ENCODE measurements at regions not wholly inside any gene's neighbourhood (a gene's known extent, or its start where the extent isn't known, plus 50 kb on each side); places are given as distances from the start of the nearest gene placed in this dataset.

DNA sequence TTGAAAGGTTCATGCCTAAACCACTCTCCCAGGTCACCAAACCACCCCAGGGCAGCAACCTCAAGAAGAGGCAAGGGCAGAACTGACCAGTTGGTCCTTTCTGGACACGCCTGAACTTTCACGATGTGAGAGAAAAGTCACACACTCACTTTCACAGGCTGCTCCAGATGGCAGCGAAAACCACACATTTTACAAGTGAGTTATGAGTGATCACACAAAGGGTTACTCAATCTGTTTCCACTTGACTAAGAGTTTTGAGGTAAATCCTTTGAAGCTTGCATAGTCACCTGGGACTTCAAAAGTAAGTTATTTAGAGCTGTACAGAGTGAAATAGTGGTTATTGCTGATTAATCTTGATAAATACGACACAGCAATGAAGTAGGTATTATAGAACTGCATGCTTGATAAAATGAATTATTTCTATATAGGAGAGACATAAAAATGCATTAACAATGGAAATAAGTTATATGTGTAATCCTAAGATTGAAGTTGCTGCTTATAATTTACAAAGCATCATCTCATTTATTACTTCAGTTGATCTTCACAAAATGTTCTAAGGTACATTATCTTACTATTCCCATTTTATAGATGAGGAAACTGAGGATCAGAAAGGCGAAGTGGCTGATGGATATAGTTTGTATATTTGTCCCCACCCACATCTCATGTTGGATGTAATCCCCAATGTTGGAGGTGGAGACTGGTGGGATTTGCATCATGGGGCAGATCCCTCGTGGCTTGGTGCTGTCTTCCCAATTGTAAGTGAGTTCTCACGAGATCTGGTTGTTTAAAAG, 103.0 kb upstream of the KLF3 start:
- intact Hi-C loops (cut with micrococcal nuclease), result no loop called here
- no peak for DNase-seq
- no peak for ATAC-seq (ENCODE audit: low read depth)
- peaks cover 0 to 3% of the 10 kb centered on the region in 2 donors for H3K4me1 ChIP-seq (ENCODE audit: control insufficient read depth in 2 of 2, insufficient read depth in 2 of 2, low read length in 2 of 2)
- no peak overlapping the region for H3K4me2 ChIP-seq (replicated peaks; ENCODE audit: low read depth, low read length, poor library complexity, severe bottlenecking)
- ChIA-PET CTCF (no interaction called here), POLR2A (no interaction called here)
- no peak overlapping the region for H3K9ac ChIP-seq (ENCODE audit: low read length)
- no peaks in the 10 kb centered on the region for H4K20me1 ChIP-seq (ENCODE audit: control insufficient read depth, insufficient read depth, low read length, poor library complexity, severe bottlenecking)
- H3K4me3 Mint-ChIP-seq, result no peak overlapping the region
- no peaks in the 10 kb centered on the region for H3K27me3 ChIP-seq (replicated peaks in 1 of 4; ENCODE audit: control extremely low read depth in 1 of 4, control insufficient read depth in 3 of 4, insufficient read depth in 4 of 4, low read length in 3 of 4)
- H3K4me1 Mint-ChIP-seq, result no peaks in the 10 kb centered on the region
- peaks cover 5% of the 10 kb centered on the region for H3K27me3 Mint-ChIP-seq
- 42% methylated on average over 2 of the region's 7 CpGs for WGBS (ENCODE audit: insufficient coverage)
- no peaks in the 10 kb centered on the region for H3K9me3 Mint-ChIP-seq (ENCODE audit: insufficient read depth)
- H3K9me3 ChIP-seq (ENCODE audit: control extremely low read depth in 1 of 3, control insufficient read depth in 2 of 3, insufficient read depth in 1 of 3, low read length in 2 of 3), result no peaks in the 10 kb centered on the region
- H2AFZ ChIP-seq (ENCODE audit: insufficient read depth, low read depth, low read length, poor library complexity, severe bottlenecking), result no peak overlapping the region
- no peaks in the 10 kb centered on the region for H3K36me3 ChIP-seq (replicated peaks in 1 of 2; ENCODE audit: control extremely low read depth in 1 of 2, control insufficient read depth in 1 of 2, extremely low read depth in 1 of 2, insufficient read depth in 2 of 2, low read length in 1 of 2)
- no peak overlapping the region for H3K27ac ChIP-seq (ENCODE audit: low read length in 2 of 2)
- H3K79me2 ChIP-seq (ENCODE audit: control insufficient read depth, insufficient read depth, low read length), result no peaks in the 10 kb centered on the region
- TF ChIP-seq, protein P1, sequence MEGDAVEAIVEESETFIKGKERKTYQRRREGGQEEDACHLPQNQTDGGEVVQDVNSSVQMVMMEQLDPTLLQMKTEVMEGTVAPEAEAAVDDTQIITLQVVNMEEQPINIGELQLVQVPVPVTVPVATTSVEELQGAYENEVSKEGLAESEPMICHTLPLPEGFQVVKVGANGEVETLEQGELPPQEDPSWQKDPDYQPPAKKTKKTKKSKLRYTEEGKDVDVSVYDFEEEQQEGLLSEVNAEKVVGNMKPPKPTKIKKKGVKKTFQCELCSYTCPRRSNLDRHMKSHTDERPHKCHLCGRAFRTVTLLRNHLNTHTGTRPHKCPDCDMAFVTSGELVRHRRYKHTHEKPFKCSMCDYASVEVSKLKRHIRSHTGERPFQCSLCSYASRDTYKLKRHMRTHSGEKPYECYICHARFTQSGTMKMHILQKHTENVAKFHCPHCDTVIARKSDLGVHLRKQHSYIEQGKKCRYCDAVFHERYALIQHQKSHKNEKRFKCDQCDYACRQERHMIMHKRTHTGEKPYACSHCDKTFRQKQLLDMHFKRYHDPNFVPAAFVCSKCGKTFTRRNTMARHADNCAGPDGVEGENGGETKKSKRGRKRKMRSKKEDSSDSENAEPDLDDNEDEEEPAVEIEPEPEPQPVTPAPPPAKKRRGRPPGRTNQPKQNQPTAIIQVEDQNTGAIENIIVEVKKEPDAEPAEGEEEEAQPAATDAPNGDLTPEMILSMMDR (IDR thresholded peaks at IDR 0.05), result no peak
- no peak for TF ChIP-seq EZH2 (IDR thresholded peaks at IDR 0.05; ENCODE audit: borderline replicate concordance, insufficient read depth, low read depth, low read length, poor library complexity, severe bottlenecking)
- H3K4me3 ChIP-seq (ENCODE audit: control extremely low read depth in 1 of 5, extremely low read depth in 1 of 5, insufficient read depth in 1 of 5, low read depth in 2 of 5, low read length in 4 of 5), result no peak overlapping the region
- no peak overlapping the region for H3K27ac Mint-ChIP-seq

DNA sequence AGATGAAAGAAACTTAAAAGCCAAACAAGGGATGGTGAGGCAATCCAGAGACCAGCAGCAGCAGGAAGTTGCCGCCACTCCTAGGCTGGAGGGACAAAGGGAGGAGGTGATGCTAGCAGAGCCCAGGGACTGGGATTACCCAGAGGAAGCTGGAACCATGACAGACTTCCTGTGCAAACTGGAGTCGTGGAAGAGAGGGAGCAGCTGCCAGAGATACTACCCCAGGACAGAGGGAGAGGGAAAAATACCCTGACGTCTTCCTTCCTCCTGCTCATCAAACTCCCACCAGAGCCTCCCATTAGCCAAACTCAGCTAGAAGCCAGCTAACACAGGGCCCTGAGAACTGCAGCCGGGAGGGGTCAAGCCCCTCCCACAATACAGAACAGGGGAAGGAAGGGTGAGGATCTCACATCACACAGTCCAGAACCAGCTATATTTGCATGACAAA, 101.2 kb upstream of the KLF3 start:
- intact Hi-C loops (cut with micrococcal nuclease), result no loop called here
- H3K4me1 Mint-ChIP-seq, result no peaks in the 10 kb centered on the region
- H3K9me3 ChIP-seq (ENCODE audit: control extremely low read depth in 1 of 3, control insufficient read depth in 2 of 3, insufficient read depth in 1 of 3, low read length in 2 of 3), result no peaks in the 10 kb centered on the region
- H3K9ac ChIP-seq (ENCODE audit: low read length), result no peak overlapping the region
- H3K4me3 Mint-ChIP-seq, result no peak overlapping the region
- no peak overlapping the region for H3K27ac ChIP-seq (ENCODE audit: low read length in 2 of 2)
- no peak for TF ChIP-seq EZH2 (IDR thresholded peaks at IDR 0.05; ENCODE audit: borderline replicate concordance, insufficient read depth, low read depth, low read length, poor library complexity, severe bottlenecking)
- TF ChIP-seq, protein P1 (IDR thresholded peaks at IDR 0.05), result no peak
- ATAC-seq (ENCODE audit: low read depth), result no peak
- H3K27me3 ChIP-seq (replicated peaks in 1 of 4; ENCODE audit: control extremely low read depth in 1 of 4, control insufficient read depth in 3 of 4, insufficient read depth in 4 of 4, low read length in 3 of 4), result no peaks in the 10 kb centered on the region
- no peaks in the 10 kb centered on the region for H4K20me1 ChIP-seq (ENCODE audit: control insufficient read depth, insufficient read depth, low read length, poor library complexity, severe bottlenecking)
- CTCF ChIA-PET, result interaction anchor here (0.6 to 1.1 kb wide), 2 partner anchors 381 to 383 kb away, joined by 3 to 4 read pairs; no protein-coding TSS in a partner anchor
- H3K4me2 ChIP-seq (replicated peaks; ENCODE audit: low read depth, low read length, poor library complexity, severe bottlenecking), result no peak overlapping the region
- H3K27me3 Mint-ChIP-seq, result peaks cover 3% of the 10 kb centered on the region
- no peaks in the 10 kb centered on the region for H3K79me2 ChIP-seq (ENCODE audit: control insufficient read depth, insufficient read depth, low read length)
- no peak for DNase-seq
- no peaks in the 10 kb centered on the region for H3K36me3 ChIP-seq (replicated peaks in 1 of 2; ENCODE audit: control extremely low read depth in 1 of 2, control insufficient read depth in 1 of 2, extremely low read depth in 1 of 2, insufficient read depth in 2 of 2, low read length in 1 of 2)
- H2AFZ ChIP-seq (ENCODE audit: insufficient read depth, low read depth, low read length, poor library complexity, severe bottlenecking), result peak overlapping the region; percentile 21
- peaks cover 0 to 3% of the 10 kb centered on the region in 2 donors for H3K4me1 ChIP-seq (ENCODE audit: control insufficient read depth in 2 of 2, insufficient read depth in 2 of 2, low read length in 2 of 2)
- H3K9me3 Mint-ChIP-seq (ENCODE audit: insufficient read depth), result no peaks in the 10 kb centered on the region
- H3K4me3 ChIP-seq (ENCODE audit: control extremely low read depth in 1 of 5, extremely low read depth in 1 of 5, insufficient read depth in 1 of 5, low read depth in 2 of 5, low read length in 4 of 5), result no peak overlapping the region
- 60% methylated on average over 2 of the region's 4 CpGs for WGBS (ENCODE audit: insufficient coverage)
- no peak overlapping the region for H3K27ac Mint-ChIP-seq
- POLR2A ChIA-PET, result no interaction called here

Data from B cell (primary cell).